GM12878 (cell line): ENCODE measurements at regions not wholly inside any gene's neighbourhood (a gene's known extent, or its start where the extent isn't known, plus 50 kb on each side); places are given as distances from the start of the nearest gene placed in this dataset.

Source experiments
- ATAC-seq: fragments of 200-7000 bp; cut with Tn5 transposase; 3 replicates; pipeline ENCODE4 v1.9.1; 2020; ENCODE audit warnings: mild to moderate bottlenecking, moderate library complexity
- BruUV-seq: library from RNA; stranded (reverse); fragments of 400-500 nt; replicated peaks from 2 replicates; lab custom pipeline; 2021; lab: Mats Ljungman, UMichigan
- CTCF ChIA-PET: fragments of 300-600 bp; sonication (Branson Sonifier 250); formaldehyde crosslinking; extraction: SDS; loops from one replicate; lab custom pipeline; 2021; ENCODE audit warnings: inconsistent platforms; lab: Yijun Ruan, JAX
- POLR2A ChIA-PET: fragments of 350-600 bp; formaldehyde crosslinking; extraction: SDS; loops from one replicate; lab custom pipeline; 2021; ENCODE audit warnings: inconsistent platforms; lab: Charles Lee
- RAD21 ChIA-PET: fragments of 300-600 bp; sonication (Branson Sonifier 250); formaldehyde crosslinking; loops from one replicate; lab custom pipeline; 2023; ENCODE audit warnings: antibody characterized with exemption; ENCODE audit not compliant: unreplicated experiment; lab: Charles Lee
- SMC1A ChIA-PET: fragments of 300-600 bp; sonication (Branson Sonifier 250); formaldehyde crosslinking; loops from one replicate; lab custom pipeline; 2023; ENCODE audit not compliant: unreplicated experiment, uncharacterized antibody; lab: Charles Lee
- DNase-seq: peaks from one replicate; pipeline ENCODE4 v3.0.0-alpha.2; 2011; ENCODE audit warnings: low read depth, low spot score
- FAIRE-seq: peaks from 3 replicates; lab custom pipeline; 2011; peaks lifted over from hg19 to GRCh38; lab: Jason Lieb, UNC
- H2AFZ ChIP-seq: 2 replicates; pipeline ENCODE4 v1.6.0; 2011; ENCODE audit warnings: low read depth, low read length, control low read depth; ENCODE audit not compliant: control insufficient read depth
- H3K27ac ChIP-seq: 2 replicates; pipeline ENCODE4 v1.5.1; 2011; ENCODE audit warnings: control low read depth; ENCODE audit not compliant: control insufficient read depth, insufficient read depth
- H3K27me3 ChIP-seq, 2 experiments: replicated peaks in 1 of 2; 2 replicates each; pipeline versions ENCODE4 v1.6.0 to v1.6.1; 2011; ENCODE audit warnings: low read length in 1 of 2; ENCODE audit not compliant: control insufficient read depth in 2 of 2, insufficient read depth in 2 of 2
- H3K36me3 ChIP-seq, 2 experiments: 2 replicates each; pipeline ENCODE4 v1.5.1; 2011; ENCODE audit warnings: low read length in 1 of 2; ENCODE audit not compliant: control insufficient read depth in 2 of 2, insufficient read depth in 2 of 2
- H3K4me1 ChIP-seq: 2 replicates; pipeline ENCODE4 v1.6.1; 2011; ENCODE audit warnings: mild to moderate bottlenecking, low read length, moderate library complexity, mixed read lengths; ENCODE audit not compliant: control insufficient read depth, insufficient read depth
- H3K4me2 ChIP-seq: 2 replicates; pipeline ENCODE4 v1.6.0; 2011; ENCODE audit warnings: control low read depth; ENCODE audit not compliant: control insufficient read depth, insufficient read depth
- H3K4me3 ChIP-seq: fragments of 200-600 bp; sonication (generic); 2 replicates; pipeline ENCODE4 v1.5.1; 2016
- H3K79me2 ChIP-seq: 2 replicates; pipeline ENCODE4 v1.6.0; 2011; ENCODE audit warnings: low read length; ENCODE audit not compliant: control insufficient read depth, insufficient read depth
- H3K9ac ChIP-seq: 2 replicates; pipeline ENCODE4 v1.8.0; 2011; ENCODE audit warnings: low read length, control low read depth, mixed read lengths; ENCODE audit not compliant: control insufficient read depth, insufficient read depth
- H3K9me3 ChIP-seq: replicated peaks from 3 replicates; pipeline ENCODE4 v1.5.1; 2011; ENCODE audit warnings: mild to moderate bottlenecking, low read length; ENCODE audit not compliant: control insufficient read depth, insufficient read depth
- H4K20me1 ChIP-seq: 2 replicates; pipeline ENCODE4 v1.6.0; 2011; ENCODE audit not compliant: control insufficient read depth, insufficient read depth
- ASH2L ChIP-seq: fragments of 300-600, 200-600 bp; sonication (generic); IDR thresholded peaks from 2 replicates; pipeline ENCODE4 v1.6.1; 2017; ENCODE audit warnings: low read depth, mild to moderate bottlenecking, borderline replicate concordance
- ATF3 ChIP-seq: IDR thresholded peaks from 2 replicates; pipeline ENCODE4 v1.6.1; 2011; ENCODE audit warnings: low read depth, mild to moderate bottlenecking, low read length, moderate library complexity, borderline replicate concordance; ENCODE audit errors: extremely low read depth
- CBX3 ChIP-seq: fragments of 200-600 bp; sonication (generic); IDR thresholded peaks from 2 replicates; pipeline ENCODE4 v1.6.1; 2016; ENCODE audit warnings: low read depth, borderline replicate concordance
- CHD2 ChIP-seq: IDR thresholded peaks from 2 replicates; pipeline ENCODE4 v1.6.1; 2011; ENCODE audit warnings: low read depth, low read length, improper control_type of control experiment, borderline replicate concordance
- HDGF ChIP-seq: fragments of 450-650 bp; IDR thresholded peaks from 2 replicates; pipeline ENCODE4 v1.6.1; 2016; ENCODE audit warnings: antibody characterized with exemption
- HSF1 ChIP-seq: fragments of 150-350 bp; IDR thresholded peaks from 2 replicates; pipeline ENCODE4 v1.6.1; 2014; ENCODE audit warnings: mild to moderate bottlenecking, low read depth, low read length
- NFIC ChIP-seq: IDR thresholded peaks from 2 replicates; pipeline ENCODE4 v1.6.1; 2012; ENCODE audit warnings: low read depth, mild to moderate bottlenecking, inconsistent platforms, low read length, moderate library complexity
- POLR2A ChIP-seq: IDR thresholded peaks from 2 replicates; pipeline ENCODE4 v1.6.1; 2011; ENCODE audit warnings: low read depth, mild to moderate bottlenecking, low read length
- POLR2AphosphoS2 ChIP-seq: IDR thresholded peaks from 2 replicates; pipeline ENCODE4 v1.6.1; 2011; ENCODE audit warnings: low read depth, mild to moderate bottlenecking, low read length, improper control_type of control experiment, moderate library complexity
- POLR2AphosphoS5 ChIP-seq: IDR thresholded peaks from 2 replicates; pipeline ENCODE4 v1.6.1; 2011; ENCODE audit warnings: mild to moderate bottlenecking, low read length, inconsistent platforms
- SMARCA5 ChIP-seq: fragments of 450-650 bp; IDR thresholded peaks from 2 replicates; pipeline ENCODE4 v1.6.1; 2017; ENCODE audit warnings: mild to moderate bottlenecking
- ZBED1 ChIP-seq: IDR thresholded peaks from 2 replicates; pipeline ENCODE4 v1.6.1; 2016; ENCODE audit warnings: borderline replicate concordance
- ZBTB33 ChIP-seq: fragments of 450-650 bp; IDR thresholded peaks from 2 replicates; pipeline ENCODE4 v1.6.1; 2017; ENCODE audit warnings: mild to moderate bottlenecking
- ZSCAN29 ChIP-seq: fragments of 450-650 bp; IDR thresholded peaks from 2 replicates; pipeline ENCODE4 v1.6.1; 2017; ENCODE audit warnings: mild to moderate bottlenecking, moderate library complexity
- WGBS: methylation state at CpG from one replicate; pipeline ENCODE4 v1.1.6; 2016; ENCODE audit warnings: low lambda C conversion rate; ENCODE audit not compliant: insufficient replicate concordance, insufficient coverage; ENCODE audit errors: missing lambda C conversion rate; 5-methylcytosine and 5-hydroxymethylcytosine counted together
- in situ Hi-C: fragments of 300-500 bp; cut with MboI; formaldehyde crosslinking; loops from 9 replicates; pipeline ENCODE4 v1.14.3; 2018; ENCODE audit warnings: mixed read lengths
- intact Hi-C: fragments of 100-400 bp; cut with micrococcal nuclease; formaldehyde crosslinking; loops from one replicate; pipeline ENCODE4 v1.14.2; 2022; ENCODE audit not compliant: unreplicated experiment

GRCh38 chr13:103306163-103306562 is 239.9 kb upstream of the SLC10A2 start:
- Histone ChIP-seq H3K9ac (no peak overlapping the region), H3K27ac (no peak overlapping the region), H3K4me3 (no peak overlapping the region), H3K36me3 (no peaks in the 10 kb centered on the region), H2AFZ (no peak overlapping the region), H3K27me3 (no peaks in the 10 kb centered on the region), H3K9me3 (no peaks in the 10 kb centered on the region), H3K4me1 (no peaks in the 10 kb centered on the region), H3K79me2 (no peaks in the 10 kb centered on the region), H4K20me1 (no peaks in the 10 kb centered on the region), H3K4me2 (no peak overlapping the region)
- BruUV-seq: no TSS peak
- RAD21 ChIA-PET: no interaction called here
- 43% methylated on average over 7 of the region's 7 CpGs for WGBS
- DNase-seq: no peak
- SMC1A ChIA-PET: interaction anchor here (0.7 to 1.3 kb wide), 6 partner anchors 8 to 76 kb away, joined by 3 to 6 read pairs (median 4); no protein-coding TSS in a partner anchor
- FAIRE-seq: no peak
- no peak for TF ChIP-seq ASH2L
- no peak for TF ChIP-seq POLR2A
- no peak for TF ChIP-seq ATF3
- TF ChIP-seq POLR2AphosphoS2: no peak
- TF ChIP-seq ZSCAN29: no peak
- TF ChIP-seq SMARCA5: no peak
- TF ChIP-seq HDGF: no peak
- TF ChIP-seq NFIC: no peak
- no peak for TF ChIP-seq CBX3
- no peak for TF ChIP-seq CHD2
- no peak for TF ChIP-seq POLR2AphosphoS5
- TF ChIP-seq HSF1: no peak
- no peak for TF ChIP-seq ZBTB33
- TF ChIP-seq ZBED1: no peak
- intact Hi-C loops: no loop called here
- no peak for ATAC-seq
- CTCF ChIA-PET: interaction anchor here (1.1 to 1.3 kb wide), 2 partner anchors 9 to 13 kb away, joined by 3 to 4 read pairs; no protein-coding TSS in a partner anchor
- POLR2A ChIA-PET: interaction anchor here (0.6 kb wide), 1 partner anchor 85 kb away, joined by 3 read pairs; no protein-coding TSS in a partner anchor
- in situ Hi-C loops: no loop called here
